ENCODE measurements at regions not wholly inside any gene's neighbourhood (a gene's known extent, or its start where the extent isn't known, plus 50 kb on each side); places are given as distances from the start of the nearest gene placed in this dataset.

DNA sequence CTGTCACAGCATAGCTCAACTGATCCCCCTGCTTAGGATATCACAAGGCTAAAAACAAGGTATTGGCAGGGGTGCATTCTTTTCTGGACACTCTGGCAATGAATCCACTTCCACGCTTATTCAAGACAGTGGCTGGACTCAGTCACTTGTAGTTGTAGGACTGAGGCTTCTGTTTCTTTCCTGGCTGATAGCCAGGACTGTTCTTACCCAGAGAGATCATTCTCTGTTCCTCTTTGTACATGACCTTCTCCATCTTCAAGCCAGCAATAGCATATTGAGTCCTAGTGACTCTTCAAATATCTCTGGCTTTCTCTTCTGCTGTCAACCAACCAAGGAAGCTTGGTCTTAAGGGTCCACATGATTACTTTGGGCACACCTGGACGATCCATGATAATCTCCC is 241.3 kb downstream of the RBM43 start:
- Histone ChIP-seq H3K4me1 (peaks cover 0 to 10% (median 0%) of the 10 kb centered on the region in 9 donors), H3K36me3 (no peaks in the 10 kb centered on the region), H3K27me3 (no peaks in the 10 kb centered on the region), H3K4me3 (no peak overlapping the region), H3K27ac (no peak overlapping the region), H3K9me3 (peaks cover 0 to 9% (median 0%) of the 10 kb centered on the region in 11 donors)
- WGBS, 2 donors: 80 to 81% methylated on average over 2 of the region's 2 CpGs
- TF ChIP-seq, protein P1, sequence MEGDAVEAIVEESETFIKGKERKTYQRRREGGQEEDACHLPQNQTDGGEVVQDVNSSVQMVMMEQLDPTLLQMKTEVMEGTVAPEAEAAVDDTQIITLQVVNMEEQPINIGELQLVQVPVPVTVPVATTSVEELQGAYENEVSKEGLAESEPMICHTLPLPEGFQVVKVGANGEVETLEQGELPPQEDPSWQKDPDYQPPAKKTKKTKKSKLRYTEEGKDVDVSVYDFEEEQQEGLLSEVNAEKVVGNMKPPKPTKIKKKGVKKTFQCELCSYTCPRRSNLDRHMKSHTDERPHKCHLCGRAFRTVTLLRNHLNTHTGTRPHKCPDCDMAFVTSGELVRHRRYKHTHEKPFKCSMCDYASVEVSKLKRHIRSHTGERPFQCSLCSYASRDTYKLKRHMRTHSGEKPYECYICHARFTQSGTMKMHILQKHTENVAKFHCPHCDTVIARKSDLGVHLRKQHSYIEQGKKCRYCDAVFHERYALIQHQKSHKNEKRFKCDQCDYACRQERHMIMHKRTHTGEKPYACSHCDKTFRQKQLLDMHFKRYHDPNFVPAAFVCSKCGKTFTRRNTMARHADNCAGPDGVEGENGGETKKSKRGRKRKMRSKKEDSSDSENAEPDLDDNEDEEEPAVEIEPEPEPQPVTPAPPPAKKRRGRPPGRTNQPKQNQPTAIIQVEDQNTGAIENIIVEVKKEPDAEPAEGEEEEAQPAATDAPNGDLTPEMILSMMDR (IDR thresholded peaks at IDR 0.05): no peak
- no peak for ATAC-seq
- intact Hi-C loops (cut with DNase I): no loop called here
- no peak for DNase-seq

DNA sequence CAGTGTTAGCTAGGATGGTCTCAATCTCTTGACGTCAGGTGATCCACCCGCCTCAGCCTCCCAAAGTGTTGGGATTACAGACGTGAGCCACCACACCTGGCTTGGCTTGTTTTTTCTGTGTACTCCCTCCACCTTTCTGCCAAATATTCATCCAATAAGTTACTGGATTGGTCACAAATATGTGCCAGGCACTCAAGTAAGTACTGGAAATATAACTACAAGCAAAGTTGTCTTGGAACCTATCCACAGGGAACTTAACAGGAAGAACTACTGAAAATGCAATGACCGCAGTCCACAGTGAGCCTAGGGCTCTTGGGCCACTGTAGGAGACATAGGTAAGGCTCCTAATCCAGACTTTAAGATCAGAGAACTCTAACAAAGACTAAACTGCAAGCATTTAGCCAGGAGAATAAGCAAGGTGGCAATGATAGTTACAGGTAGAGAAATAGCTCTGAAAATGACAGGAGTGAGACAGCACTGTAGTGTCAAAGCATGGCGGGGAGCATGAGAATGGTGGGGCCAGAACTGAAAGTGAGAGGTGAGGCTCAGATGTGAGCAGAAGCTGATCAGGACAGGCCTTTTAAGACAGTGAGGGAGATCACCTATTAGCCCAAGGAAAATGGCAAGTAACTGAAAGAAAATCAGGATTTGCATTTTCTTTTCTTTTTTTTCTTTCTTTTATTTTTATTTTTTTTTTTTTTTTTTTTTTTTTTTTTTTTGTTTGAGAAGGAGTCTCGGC is 252.1 kb downstream of the RBM43 start:
- 97 to 98% methylated on average over 5 to 6 of the region's 6 CpGs for WGBS, 2 donors
- no peaks in the 10 kb centered on the region for H3K27me3 ChIP-seq
- H3K9me3 ChIP-seq: no peaks in the 10 kb centered on the region
- intact Hi-C loops (cut with DNase I): no loop called here
- no peak overlapping the region for H3K27ac ChIP-seq
- DNase-seq: no peak
- H3K4me1 ChIP-seq: no peaks in the 10 kb centered on the region
- TF ChIP-seq, protein P1 (IDR thresholded peaks at IDR 0.05): no peak
- H3K4me3 ChIP-seq: no peak overlapping the region
- H3K36me3 ChIP-seq: no peaks in the 10 kb centered on the region
- no peak for ATAC-seq

DNA sequence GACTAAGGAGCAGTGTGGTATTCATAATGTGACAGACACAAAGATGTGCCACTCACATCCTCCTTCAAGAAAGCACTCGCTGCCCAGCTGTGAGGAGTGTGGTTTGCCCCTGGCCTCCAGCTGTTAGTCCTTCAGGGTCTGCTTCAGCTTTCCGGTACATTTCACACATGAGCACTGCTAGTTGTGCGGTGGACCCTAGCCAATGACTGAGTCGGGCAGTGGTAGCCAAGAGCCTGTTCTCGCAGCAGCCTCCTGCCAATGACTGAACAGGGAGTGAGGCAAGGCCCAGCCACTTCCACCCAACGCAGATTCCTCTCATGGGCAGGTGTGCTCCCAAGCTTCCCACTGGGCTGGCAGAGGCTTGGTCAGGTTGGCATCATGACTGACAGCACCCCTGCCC is 254.3 kb downstream of the RBM43 start:
- no peaks in the 10 kb centered on the region for H3K27me3 ChIP-seq
- H3K36me3 ChIP-seq: no peaks in the 10 kb centered on the region
- ATAC-seq (peak in 3 of 8 donors; percentile 38 to 67 (median 62)), DNase-seq (peak in 1 of 2 donors; percentile 38)
- WGBS, 2 donors: 65 to 68% methylated on average over 6 of the region's 6 CpGs
- TF ChIP-seq, protein P1 (IDR thresholded peaks at IDR 0.05): no peak
- no peaks in the 10 kb centered on the region for H3K4me1 ChIP-seq
- intact Hi-C loops (cut with DNase I): no loop called here
- no peak overlapping the region for H3K27ac ChIP-seq
- no peaks in the 10 kb centered on the region for H3K9me3 ChIP-seq
- H3K4me3 ChIP-seq: no peak overlapping the region

DNA sequence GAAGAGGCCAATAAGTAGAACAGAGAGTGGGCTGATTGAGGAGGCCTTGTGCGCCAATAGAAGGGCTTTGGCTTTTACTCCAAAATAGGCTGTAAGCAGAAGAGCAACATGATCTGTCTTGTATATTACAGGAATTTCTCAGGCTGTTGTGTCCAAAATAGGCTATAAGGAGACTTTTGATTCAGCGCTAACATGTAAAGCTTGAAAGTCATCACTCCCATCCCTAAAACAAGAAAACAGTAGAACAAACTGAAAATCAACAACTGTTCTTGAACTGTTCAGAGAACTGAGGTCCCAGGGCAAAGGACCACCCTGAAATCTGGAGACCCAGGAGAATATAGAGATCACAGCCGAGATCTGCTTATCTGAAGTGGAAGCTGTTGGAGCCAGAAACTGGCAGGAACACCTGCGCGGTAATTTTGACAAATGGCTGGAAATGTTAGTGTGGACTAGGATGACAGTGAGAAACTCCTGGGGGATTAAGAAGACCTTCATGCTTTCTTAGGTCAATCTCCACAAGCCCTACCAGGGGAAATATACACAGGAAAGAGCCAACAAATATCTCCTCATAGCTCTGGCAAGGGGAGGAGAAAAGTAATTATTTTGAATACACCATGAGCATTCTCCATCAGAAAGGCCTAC is 258.6 kb downstream of the RBM43 start:
- ATAC-seq (no peak), DNase-seq (no peak)
- intact Hi-C loops (cut with DNase I): no loop called here
- WGBS, 2 donors: 93 to 94% methylated on average over 5 of the region's 5 CpGs
- TF ChIP-seq, protein P1 (IDR thresholded peaks at IDR 0.05): no peak
- Histone ChIP-seq H3K4me3 (no peak overlapping the region), H3K4me1 (no peaks in the 10 kb centered on the region), H3K27me3 (no peaks in the 10 kb centered on the region), H3K36me3 (no peaks in the 10 kb centered on the region), H3K27ac (no peak overlapping the region), H3K9me3 (no peaks in the 10 kb centered on the region)

All from heart right ventricle (tissue), 16 donors.